ENCODE measurements at regions not wholly inside any gene's neighbourhood (a gene's known extent, or its start where the extent isn't known, plus 50 kb on each side); places are given as distances from the start of the nearest gene placed in this dataset.

DNA sequence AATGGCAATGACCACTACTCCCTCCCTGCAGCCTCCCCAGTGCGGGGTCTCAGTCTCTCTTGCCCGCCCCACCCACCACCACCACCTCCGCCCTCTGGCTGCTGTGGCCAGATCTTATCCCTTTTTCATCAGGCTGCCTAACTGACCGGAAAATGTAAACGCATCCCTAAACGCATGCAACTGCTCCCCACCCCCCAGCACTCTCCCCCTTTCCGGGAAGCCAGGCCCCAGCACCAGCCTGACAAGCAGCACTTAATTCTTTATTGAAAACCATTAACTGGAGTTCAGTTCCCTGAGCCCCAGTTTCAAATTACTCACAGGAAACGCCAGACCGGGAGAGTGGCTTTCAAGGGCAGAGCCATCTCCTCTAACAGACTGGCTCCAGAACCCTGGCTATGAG, 147.7 kb downstream of the DMRTA2 start:
- H3K36me3 Mint-ChIP-seq (ENCODE audit: low read depth): no peaks in the 10 kb centered on the region
- TF ChIP-seq, protein P1, sequence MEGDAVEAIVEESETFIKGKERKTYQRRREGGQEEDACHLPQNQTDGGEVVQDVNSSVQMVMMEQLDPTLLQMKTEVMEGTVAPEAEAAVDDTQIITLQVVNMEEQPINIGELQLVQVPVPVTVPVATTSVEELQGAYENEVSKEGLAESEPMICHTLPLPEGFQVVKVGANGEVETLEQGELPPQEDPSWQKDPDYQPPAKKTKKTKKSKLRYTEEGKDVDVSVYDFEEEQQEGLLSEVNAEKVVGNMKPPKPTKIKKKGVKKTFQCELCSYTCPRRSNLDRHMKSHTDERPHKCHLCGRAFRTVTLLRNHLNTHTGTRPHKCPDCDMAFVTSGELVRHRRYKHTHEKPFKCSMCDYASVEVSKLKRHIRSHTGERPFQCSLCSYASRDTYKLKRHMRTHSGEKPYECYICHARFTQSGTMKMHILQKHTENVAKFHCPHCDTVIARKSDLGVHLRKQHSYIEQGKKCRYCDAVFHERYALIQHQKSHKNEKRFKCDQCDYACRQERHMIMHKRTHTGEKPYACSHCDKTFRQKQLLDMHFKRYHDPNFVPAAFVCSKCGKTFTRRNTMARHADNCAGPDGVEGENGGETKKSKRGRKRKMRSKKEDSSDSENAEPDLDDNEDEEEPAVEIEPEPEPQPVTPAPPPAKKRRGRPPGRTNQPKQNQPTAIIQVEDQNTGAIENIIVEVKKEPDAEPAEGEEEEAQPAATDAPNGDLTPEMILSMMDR (IDR thresholded peaks at IDR 0.05): no peak
- H3K27ac Mint-ChIP-seq: no peak overlapping the region
- peaks cover 46% of the 10 kb centered on the region for H3K27me3 Mint-ChIP-seq
- H3K4me1 ChIP-seq (ENCODE audit: insufficient read depth, low read length): no peaks in the 10 kb centered on the region
- intact Hi-C loops (cut with DNase I, micrococcal nuclease): no loop called here
- H3K9me3 ChIP-seq (ENCODE audit: control insufficient read depth in 1 of 2, insufficient read depth in 1 of 2, low read length in 2 of 2): no peaks in the 10 kb centered on the region
- ChIA-PET CTCF (no interaction called here), POLR2A (no interaction called here)
- H3K4me3 Mint-ChIP-seq: no peak overlapping the region
- ATAC-seq (ENCODE audit: poor library complexity) (no peak), DNase-seq (no peak)
- H3K27me3 ChIP-seq (ENCODE audit: control insufficient read depth in 1 of 2, insufficient read depth in 2 of 2, low read length in 2 of 2): peaks cover 6 to 10% of the 10 kb centered on the region in 2 experiments
- no peaks in the 10 kb centered on the region for H3K9me3 Mint-ChIP-seq
- H3K36me3 ChIP-seq (ENCODE audit: insufficient read depth, low read length): no peaks in the 10 kb centered on the region
- no peaks in the 10 kb centered on the region for H3K4me1 Mint-ChIP-seq (ENCODE audit: low read depth)
- no peak overlapping the region for H3K27ac ChIP-seq (ENCODE audit: low read depth in 1 of 2, low read length in 2 of 2)
- H3K4me3 ChIP-seq (ENCODE audit: low read length): no peak overlapping the region

DNA sequence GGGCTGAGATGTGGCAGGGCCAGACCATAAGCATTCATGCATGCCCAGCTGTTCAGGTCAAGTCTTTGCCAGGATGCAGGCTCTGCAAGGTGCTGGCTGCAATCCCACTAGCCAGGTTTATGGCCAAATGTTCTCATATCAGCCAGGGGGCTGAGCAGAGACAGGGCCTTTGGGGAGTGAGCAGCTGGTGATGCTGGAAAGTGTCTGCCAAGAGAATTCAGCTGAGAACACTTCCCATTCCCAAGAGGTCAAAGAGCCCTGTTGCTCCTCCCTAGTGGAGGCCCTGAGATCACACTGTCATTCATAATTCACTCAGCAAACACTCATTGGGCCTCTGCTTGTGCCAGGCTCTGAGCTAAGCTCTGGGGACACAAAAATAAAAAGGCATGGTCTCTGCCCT, 150.3 kb downstream of the DMRTA2 start:
- Mint-ChIP-seq H3K9me3 (no peaks in the 10 kb centered on the region), H3K36me3 (ENCODE audit: low read depth) (no peaks in the 10 kb centered on the region), H3K27me3 (peaks cover 36% of the 10 kb centered on the region), H3K4me3 (no peak overlapping the region), H3K4me1 (ENCODE audit: low read depth) (no peaks in the 10 kb centered on the region), H3K27ac (no peak overlapping the region)
- no peak overlapping the region for H3K27ac ChIP-seq (ENCODE audit: low read depth in 1 of 2, low read length in 2 of 2)
- no peaks in the 10 kb centered on the region for H3K9me3 ChIP-seq (ENCODE audit: control insufficient read depth in 1 of 2, insufficient read depth in 1 of 2, low read length in 2 of 2)
- no peaks in the 10 kb centered on the region for H3K36me3 ChIP-seq (ENCODE audit: insufficient read depth, low read length)
- DNase-seq (no peak), ATAC-seq (ENCODE audit: poor library complexity) (no peak)
- no peaks in the 10 kb centered on the region for H3K4me1 ChIP-seq (ENCODE audit: insufficient read depth, low read length)
- H3K27me3 ChIP-seq (ENCODE audit: control insufficient read depth in 1 of 2, insufficient read depth in 2 of 2, low read length in 2 of 2): peaks cover 6 to 10% of the 10 kb centered on the region in 2 experiments
- TF ChIP-seq, protein P1 (IDR thresholded peaks at IDR 0.05): no peak
- CTCF ChIA-PET: no interaction called here
- POLR2A ChIA-PET: no interaction called here
- intact Hi-C loops (cut with DNase I, micrococcal nuclease): no loop called here
- no peak overlapping the region for H3K4me3 ChIP-seq (ENCODE audit: low read length)

DNA sequence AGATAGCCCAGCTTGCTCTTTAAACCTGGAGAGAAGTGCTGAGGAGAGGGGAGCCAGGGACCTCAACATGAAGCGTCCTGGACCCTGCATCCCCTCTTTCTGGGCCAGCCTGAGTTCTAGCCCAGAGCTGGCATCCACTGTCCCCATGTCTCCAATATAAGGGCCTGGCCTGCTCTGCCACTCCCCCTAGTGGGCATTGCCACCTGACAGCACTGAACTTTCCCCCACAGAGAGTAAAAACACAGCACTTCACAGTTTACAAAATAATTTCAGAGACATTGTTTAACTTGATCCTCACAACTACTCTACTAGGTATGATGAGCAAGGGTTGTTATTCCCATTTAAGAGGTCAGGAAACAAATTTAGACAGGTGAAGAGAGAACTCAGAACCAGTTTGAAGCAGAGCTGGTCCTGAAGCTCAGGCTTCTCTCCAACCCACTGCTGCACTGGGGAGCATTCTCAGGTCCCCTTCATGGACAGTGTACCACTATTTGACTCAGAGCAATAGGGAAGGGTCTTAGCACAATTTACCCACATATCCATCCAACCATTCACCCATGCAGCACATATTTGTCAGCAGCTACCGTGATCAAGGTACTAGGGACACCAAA, 151.2 kb downstream of the DMRTA2 start:
- Mint-ChIP-seq H3K4me3 (no peak overlapping the region), H3K4me1 (ENCODE audit: low read depth) (no peaks in the 10 kb centered on the region), H3K27ac (no peak overlapping the region), H3K27me3 (peaks cover 28% of the 10 kb centered on the region), H3K9me3 (no peaks in the 10 kb centered on the region), H3K36me3 (ENCODE audit: low read depth) (no peaks in the 10 kb centered on the region)
- ATAC-seq (ENCODE audit: poor library complexity): no peak
- ChIA-PET CTCF (no interaction called here), POLR2A (no interaction called here)
- DNase-seq: peak in 2 of 14 experiments; percentile 6 to 8
- Histone ChIP-seq H3K27me3 (ENCODE audit: control insufficient read depth in 1 of 2, insufficient read depth in 2 of 2, low read length in 2 of 2) (peaks cover 2 to 4% of the 10 kb centered on the region in 2 experiments), H3K4me3 (ENCODE audit: low read length) (no peak overlapping the region), H3K9me3 (ENCODE audit: control insufficient read depth in 1 of 2, insufficient read depth in 1 of 2, low read length in 2 of 2) (no peaks in the 10 kb centered on the region), H3K4me1 (ENCODE audit: insufficient read depth, low read length) (no peaks in the 10 kb centered on the region), H3K27ac (ENCODE audit: low read depth in 1 of 2, low read length in 2 of 2) (no peak overlapping the region), H3K36me3 (ENCODE audit: insufficient read depth, low read length) (no peaks in the 10 kb centered on the region)
- intact Hi-C loops (cut with DNase I, micrococcal nuclease): no loop called here
- TF ChIP-seq, protein P1 (IDR thresholded peaks at IDR 0.05): no peak

Data from CD4-positive, alpha-beta T cell (primary cell).